ENCODE measurements at regions not wholly inside any gene's neighbourhood (a gene's known extent, or its start where the extent isn't known, plus 50 kb on each side); places are given as distances from the start of the nearest gene placed in this dataset.

DNA sequence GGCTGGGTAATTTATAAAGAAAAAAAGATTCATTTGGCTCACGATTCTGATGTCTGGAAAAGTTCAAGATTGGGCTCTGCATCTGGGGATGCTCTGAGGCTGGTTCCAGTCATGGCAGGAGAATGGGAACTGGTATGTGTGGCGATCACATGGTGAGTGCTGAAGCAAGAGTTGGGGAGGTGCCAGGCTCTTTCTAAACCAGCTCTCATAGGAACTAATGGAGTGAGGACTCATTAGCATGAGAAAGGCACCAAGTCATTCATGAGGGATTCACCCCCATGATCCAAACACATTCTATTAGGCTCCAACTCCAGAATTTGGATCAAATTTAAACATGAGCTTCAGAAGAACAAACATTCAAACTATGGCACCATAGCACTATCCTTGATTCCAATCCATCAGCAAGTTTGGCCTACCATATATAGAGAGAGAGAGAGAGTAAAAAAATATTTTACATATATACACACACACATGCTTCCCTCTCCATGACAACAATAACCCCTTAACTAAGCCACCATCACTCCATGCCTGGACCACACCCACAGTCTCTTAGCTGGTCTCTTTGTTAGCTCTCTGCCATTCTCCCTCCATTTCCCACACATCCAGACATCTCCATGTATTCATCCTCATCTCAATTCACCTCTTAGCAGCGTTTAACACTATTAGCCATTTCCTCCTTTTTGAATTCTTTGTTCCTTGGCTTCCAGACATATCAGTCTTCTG is 57.9 kb downstream of the NPY start:
- DNase-seq, result no peak

DNA sequence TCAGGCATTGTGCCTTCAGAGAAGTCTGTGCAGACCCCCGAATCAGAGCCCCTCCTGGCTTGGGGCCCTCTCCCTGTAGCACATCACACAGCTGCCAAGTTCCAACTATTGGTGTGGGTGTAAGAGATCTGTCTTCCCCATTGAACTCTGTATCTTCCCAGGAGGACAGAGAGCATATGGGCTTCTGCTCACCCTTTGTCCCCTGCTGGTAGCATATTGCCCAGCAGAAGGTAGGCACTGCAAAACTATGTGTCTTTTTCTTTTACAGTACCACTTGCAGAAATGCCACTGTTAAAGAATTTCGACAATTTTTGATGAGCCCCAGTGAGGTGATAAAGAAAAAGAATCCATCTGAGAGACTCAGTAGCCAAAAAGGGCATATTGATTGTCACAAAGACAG is 59.6 kb downstream of the NPY start:
- DNase-seq, result no peak

- no peak for DNase-seq
Observed at GRCh38 chr7:24346129-24346528, 62.1 kb downstream of the NPY start.

- no peak for DNase-seq
Observed at GRCh38 chr7:24346716-24347115, 62.7 kb downstream of the NPY start.

- no peak for DNase-seq
Observed at GRCh38 chr7:24349339-24349738, 65.3 kb downstream of the NPY start.

- DNase-seq, result no peak
Observed at GRCh38 chr7:24354456-24354855, 70.5 kb downstream of the NPY start.

DNA sequence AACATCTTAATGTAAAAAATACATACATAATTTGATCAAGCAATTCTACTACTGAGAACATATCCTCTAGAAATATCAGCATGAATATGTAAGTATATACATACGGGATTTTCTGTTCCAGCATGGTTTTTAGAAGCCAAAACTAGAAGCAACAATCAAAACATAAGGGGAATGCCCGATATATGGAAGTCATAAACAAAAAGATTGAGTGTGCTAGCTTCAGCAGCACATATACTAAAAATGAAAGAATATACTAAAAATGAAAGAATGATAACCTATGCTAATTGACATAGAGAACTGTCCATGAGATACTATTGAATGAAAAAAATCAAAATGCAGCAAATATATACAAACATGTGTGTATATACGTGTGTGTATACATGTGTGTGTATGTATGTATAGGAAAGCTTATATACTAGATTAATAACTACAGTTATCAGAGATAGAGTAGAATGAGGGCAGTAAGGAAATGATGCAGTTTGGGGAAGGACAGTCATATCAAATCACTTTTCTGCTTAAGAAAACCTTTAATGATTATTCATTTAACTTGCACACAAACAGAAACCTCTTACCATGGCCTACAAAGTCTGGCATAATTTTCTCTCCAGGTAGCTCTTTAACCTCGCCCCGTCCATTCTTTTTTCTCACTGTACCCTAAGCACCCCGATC is 72.9 kb downstream of the NPY start:
- DNase-seq, result no peak

GRCh38 chr7:24361001-24361400 is 77.0 kb downstream of the NPY start:
- no peak for DNase-seq

DNA sequence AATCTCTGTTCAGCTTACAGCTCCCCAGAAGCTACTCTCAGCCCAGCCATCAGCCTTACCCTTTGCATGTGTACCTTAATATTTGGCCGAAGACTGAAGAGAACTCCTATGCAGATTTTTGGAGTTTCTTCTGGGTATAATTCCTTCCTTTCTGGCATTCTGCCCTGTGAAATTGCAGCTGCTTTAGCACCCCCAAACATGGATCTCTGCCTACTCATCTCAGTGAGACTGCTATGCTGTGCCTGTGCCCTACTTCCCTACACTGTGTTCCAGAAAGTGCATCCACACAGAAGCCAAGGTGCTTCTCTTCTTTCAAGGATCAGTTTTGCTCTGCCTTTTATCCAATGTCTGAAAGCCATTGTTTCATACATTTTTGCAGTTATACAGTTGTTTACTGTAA is 81.6 kb downstream of the NPY start:
- no peak for DNase-seq

DNA sequence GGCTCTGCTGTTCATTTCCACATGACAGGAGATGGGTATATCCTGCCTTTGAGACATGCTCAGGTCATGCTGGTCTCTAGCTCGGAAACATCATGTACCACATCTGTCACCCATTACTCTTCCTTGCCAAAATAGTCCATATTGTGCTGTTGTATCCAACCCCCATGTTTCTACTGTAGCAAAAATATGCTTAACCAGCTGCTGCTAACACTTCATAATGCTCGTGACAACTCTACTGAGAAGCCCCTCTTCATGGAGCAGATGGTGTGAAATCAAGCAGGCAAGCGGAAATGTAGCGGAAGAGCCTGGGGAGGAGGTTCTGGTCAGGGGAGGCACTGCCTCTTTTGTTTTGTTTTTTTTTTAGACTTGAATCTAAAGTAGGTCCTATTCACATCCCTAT is 82.9 kb downstream of the NPY start:
- no peak for DNase-seq

- no peak for DNase-seq
Observed at GRCh38 chr7:24368161-24368560, 84.2 kb downstream of the NPY start.

DNA sequence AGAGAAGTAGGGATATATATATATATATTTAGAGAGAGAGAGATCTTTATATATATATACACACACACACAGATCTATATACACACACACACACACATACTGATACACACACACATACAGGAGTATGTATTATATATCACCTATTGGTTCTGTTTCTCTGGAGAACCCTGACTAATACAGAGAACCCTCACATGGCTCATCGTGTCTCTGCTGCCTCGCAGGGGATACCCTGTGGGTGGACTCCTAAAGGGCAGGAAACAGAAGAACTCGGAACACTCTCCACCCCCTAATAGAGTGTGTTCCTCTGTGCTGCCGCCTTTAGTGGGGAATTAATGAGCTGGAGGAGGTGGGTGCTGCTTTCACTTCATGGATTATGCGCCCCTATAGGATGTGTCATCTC is 86.6 kb downstream of the NPY start:
- no peak for DNase-seq

GRCh38 chr7:24372961-24373955 is 89.3 kb downstream of the NPY start:
- no peak for DNase-seq

GRCh38 chr7:24378871-24379616 is 95.1 kb downstream of the NPY start:
- no peak for DNase-seq

DNA sequence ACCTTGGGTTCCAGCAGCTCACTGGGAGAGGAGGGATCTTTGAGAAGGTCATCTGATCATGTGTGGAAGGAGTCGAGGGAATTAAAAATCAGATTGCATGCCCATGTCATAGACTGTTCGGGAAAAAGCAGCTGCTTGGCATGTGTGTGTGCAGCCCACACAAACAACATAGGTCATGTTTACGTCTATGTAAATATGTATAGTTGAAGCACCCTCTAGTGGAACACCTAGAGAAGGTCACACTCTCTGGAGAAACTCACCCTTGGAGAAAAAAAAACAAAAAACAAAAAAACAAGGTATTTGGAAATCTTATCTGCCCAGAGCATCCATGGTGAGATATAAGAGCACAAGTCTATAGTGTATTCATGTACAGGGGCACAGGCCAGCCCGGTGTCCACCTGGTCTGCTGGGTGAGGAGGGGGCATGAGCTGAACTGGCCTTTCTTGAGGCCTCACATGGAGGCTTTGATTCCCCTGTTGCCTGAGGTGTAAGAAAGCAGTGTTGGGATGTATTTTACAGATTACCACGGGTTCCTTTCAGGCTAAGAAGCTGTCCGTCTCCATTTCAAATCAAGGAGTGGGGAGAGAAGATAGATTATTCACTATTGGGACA is 98.0 kb downstream of the NPY start:
- peak in 1 of 2 donors; percentile 7 for DNase-seq

DNA sequence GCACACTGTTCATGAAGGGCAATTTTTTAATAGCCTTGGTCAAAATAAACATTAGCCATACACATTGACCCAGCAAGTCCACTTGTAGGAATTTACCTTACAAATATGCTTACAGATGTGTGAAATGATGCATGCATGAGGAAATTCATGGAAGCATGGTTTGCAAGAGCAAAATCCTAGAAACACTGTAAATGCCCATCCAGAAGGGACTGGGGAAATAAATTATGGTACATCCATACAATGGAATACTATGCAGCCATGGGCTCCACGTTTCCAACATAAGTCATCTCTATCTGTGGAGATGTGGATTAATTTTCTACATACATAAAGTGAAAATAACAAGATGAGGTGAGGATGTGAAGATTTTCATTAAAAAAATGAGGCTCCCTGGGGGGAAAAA is 99.1 kb downstream of the NPY start:
- no peak for DNase-seq

DNA sequence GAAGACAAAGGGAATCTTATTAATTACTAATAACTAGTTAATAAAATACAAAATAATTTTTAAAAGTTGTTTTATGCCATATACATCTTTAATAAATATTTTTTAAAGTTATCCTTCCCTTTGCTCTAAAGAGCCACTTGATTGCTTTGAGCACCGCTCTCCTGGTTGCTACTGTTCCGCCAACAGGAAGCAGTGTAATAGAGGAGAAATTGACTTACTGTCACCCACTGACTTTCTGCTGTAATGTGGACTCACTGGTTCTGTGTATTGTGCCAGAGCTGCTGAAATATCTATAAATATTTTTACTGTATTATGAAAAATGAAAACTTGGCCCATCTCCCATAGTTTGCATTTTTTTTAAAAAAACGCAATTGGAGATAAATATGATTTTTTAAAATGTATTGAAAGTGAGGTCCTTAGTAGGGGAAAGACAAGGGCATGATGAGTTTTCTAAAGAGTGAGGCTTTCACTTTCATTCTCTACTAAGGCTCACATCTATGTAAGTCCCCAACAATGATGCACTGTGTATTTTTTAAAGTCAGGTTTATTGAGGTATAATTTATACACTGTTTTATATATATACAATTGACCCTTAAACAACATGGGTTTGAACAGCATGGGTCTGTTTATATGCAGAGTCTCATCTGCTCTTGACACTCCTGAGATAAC is 100.5 kb downstream of the NPY start:
- no peak for DNase-seq

DNA sequence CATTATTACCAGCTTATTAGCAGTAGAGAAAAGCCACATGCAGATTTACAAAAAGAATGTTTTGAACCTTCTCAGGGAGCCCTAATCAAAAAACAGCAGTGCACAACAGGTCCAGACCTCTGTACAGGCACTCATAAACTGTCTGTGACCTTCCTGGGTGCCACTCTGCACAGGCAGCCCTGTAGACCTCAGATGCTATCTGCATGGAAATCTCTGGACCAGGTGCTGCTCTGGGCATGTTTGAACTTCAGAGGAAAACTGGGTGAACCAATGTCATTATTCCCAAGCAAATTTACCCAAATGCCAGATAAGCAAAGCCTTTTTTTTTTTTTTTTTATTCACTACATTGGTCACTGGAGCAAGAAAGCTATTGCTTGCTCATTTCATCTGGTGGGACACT is 104.2 kb downstream of the NPY start:
- DNase-seq, result no peak

DNA sequence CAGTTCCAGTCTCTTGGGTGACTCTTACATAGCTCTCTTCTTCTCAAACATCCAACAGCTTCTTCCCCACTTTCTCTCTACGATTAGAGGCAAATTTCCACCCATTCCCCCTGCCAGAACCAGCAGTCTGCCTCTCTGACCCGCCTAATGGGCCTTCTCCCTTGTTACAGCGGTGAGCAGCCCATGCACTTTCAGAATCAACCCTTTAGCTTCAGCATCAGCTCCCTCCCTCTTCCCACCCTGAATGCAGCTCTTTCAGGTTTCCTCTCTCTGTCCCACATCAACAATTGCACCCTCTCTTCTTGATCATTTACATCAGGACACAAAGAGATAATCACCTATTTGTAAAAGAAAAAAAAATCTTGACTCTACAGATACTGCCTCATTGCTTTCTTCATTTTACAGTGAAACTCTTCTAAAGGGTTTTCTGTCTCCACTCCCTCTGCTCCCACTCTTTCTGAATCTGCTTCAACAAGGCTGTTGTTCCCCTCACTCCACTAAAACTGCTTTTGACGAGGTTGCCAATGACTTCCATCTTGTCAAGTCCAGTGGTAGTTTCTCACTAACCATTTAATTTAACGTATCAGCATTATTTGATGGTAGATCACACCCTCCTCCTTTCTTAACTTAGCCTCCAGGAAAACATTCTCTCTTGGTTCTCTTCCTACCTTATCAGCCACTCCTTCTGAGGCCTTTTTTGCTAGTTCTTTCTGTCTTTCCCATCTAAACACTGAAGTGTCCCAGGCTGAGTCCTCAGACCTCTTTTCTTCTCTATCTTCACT is 106.6 kb downstream of the NPY start:
- no peak for DNase-seq

DNA sequence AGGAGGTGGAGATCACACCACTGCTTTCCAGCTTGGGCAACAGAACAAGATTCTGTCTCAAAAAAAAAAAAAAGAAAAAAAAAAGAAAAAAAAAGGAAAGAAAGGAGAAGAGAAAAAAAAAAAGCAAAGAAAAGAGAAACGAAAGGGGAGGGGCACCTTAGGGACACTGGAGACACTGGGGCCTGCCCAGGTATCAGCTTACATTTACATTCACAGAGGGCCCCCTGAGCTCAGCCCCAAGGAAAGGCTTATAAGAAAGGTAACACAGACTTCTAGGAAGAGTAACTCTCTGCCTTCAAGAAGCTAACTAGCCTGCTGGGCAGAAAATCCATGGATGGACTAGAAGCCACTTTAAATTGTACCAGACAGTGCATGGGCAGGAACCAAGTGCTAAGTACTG is 108.8 kb downstream of the NPY start:
- DNase-seq, result no peak

GRCh38 chr7:24395512-24395911 is 111.5 kb downstream of the NPY start:
- DNase-seq, result no peak

Measured in CD4-positive, alpha-beta T cell treated with Interferon alpha-2 for 1 hour (primary cell).